ENCODE measurements at regions not wholly inside any gene's neighbourhood (a gene's known extent, or its start where the extent isn't known, plus 50 kb on each side); places are given as distances from the start of the nearest gene placed in this dataset.

GRCh38 chr10:62996925-62997324, 136.2 kb upstream of the NRBF2 start:
- Histone ChIP-seq H3K4me3 (ENCODE audit: low read depth in 2 of 2, low read length in 2 of 2) (no peak overlapping the region), H3K36me3 (ENCODE audit: control insufficient read depth, insufficient read depth, low read length) (no peaks in the 10 kb centered on the region), H3K27ac (ENCODE audit: low read length) (no peak overlapping the region), H3K4me1 (ENCODE audit: control insufficient read depth, insufficient read depth, low read length) (no peaks in the 10 kb centered on the region), H3K27me3 (ENCODE audit: control insufficient read depth, insufficient read depth, low read length) (peaks cover 23% of the 10 kb centered on the region), H3K9me3 (ENCODE audit: control insufficient read depth, insufficient read depth, low read depth, low read length) (no peaks in the 10 kb centered on the region)
- ATAC-seq (no peak), DNase-seq (ENCODE audit: low read depth, low spot score) (no peak)
- CTCF ChIA-PET = no interaction called here
- TF ChIP-seq TCF7L2 (IDR thresholded peaks at IDR 0.05; ENCODE audit: low read depth, low read length) (no peak), SIN3A (IDR thresholded peaks at IDR 0.05; ENCODE audit: borderline replicate concordance, insufficient read depth, low read depth, low read length) (no peak), POLR2AphosphoS5 (IDR thresholded peaks at IDR 0.05; ENCODE audit: low read depth, low read length) (no peak)
- TF ChIP-seq, protein P1, sequence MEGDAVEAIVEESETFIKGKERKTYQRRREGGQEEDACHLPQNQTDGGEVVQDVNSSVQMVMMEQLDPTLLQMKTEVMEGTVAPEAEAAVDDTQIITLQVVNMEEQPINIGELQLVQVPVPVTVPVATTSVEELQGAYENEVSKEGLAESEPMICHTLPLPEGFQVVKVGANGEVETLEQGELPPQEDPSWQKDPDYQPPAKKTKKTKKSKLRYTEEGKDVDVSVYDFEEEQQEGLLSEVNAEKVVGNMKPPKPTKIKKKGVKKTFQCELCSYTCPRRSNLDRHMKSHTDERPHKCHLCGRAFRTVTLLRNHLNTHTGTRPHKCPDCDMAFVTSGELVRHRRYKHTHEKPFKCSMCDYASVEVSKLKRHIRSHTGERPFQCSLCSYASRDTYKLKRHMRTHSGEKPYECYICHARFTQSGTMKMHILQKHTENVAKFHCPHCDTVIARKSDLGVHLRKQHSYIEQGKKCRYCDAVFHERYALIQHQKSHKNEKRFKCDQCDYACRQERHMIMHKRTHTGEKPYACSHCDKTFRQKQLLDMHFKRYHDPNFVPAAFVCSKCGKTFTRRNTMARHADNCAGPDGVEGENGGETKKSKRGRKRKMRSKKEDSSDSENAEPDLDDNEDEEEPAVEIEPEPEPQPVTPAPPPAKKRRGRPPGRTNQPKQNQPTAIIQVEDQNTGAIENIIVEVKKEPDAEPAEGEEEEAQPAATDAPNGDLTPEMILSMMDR (IDR thresholded peaks at IDR 0.05) = no peak
- TF ChIP-seq, protein P2, sequence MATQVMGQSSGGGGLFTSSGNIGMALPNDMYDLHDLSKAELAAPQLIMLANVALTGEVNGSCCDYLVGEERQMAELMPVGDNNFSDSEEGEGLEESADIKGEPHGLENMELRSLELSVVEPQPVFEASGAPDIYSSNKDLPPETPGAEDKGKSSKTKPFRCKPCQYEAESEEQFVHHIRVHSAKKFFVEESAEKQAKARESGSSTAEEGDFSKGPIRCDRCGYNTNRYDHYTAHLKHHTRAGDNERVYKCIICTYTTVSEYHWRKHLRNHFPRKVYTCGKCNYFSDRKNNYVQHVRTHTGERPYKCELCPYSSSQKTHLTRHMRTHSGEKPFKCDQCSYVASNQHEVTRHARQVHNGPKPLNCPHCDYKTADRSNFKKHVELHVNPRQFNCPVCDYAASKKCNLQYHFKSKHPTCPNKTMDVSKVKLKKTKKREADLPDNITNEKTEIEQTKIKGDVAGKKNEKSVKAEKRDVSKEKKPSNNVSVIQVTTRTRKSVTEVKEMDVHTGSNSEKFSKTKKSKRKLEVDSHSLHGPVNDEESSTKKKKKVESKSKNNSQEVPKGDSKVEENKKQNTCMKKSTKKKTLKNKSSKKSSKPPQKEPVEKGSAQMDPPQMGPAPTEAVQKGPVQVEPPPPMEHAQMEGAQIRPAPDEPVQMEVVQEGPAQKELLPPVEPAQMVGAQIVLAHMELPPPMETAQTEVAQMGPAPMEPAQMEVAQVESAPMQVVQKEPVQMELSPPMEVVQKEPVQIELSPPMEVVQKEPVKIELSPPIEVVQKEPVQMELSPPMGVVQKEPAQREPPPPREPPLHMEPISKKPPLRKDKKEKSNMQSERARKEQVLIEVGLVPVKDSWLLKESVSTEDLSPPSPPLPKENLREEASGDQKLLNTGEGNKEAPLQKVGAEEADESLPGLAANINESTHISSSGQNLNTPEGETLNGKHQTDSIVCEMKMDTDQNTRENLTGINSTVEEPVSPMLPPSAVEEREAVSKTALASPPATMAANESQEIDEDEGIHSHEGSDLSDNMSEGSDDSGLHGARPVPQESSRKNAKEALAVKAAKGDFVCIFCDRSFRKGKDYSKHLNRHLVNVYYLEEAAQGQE (IDR thresholded peaks at IDR 0.05; ENCODE audit: insufficient read depth in 1 of 2, low read depth in 2 of 2, low read length in 1 of 2) = no peak
- no TSS peak for BruUV-seq (replicated peaks)
- in situ Hi-C loops (cut with HindIII; ENCODE audit: low pct_unique_long_range_greater_than_20kb, low sequenced_read_pairs) = no loop called here
- intact Hi-C loops (cut with micrococcal nuclease; ENCODE audit: unreplicated experiment) = no loop called here
- POLR2A ChIA-PET = interaction anchor here (0.7 kb wide), 1 partner anchor 71 kb away, joined by 15 read pairs; no protein-coding TSS in a partner anchor

DNA sequence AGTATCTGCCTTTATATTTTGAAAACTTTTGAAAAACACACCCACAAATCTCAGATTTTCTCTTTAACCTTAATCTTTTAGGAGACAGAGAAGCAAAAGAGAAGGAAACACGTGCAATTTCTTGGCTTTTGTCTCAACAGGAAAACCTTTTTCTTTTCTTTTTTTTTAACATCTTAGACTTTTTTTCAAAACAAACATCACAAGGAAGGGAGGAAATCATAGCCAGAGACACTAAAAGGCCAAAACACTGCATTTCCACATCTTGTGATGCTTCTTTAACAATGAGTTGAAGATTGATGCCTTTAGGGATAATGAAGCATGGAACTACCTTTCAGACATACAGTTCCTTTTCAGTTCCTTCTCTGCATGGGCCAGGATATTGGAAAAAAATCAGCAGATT, 136.6 kb upstream of the NRBF2 start:
- intact Hi-C loops (cut with micrococcal nuclease; ENCODE audit: unreplicated experiment) = no loop called here
- Histone ChIP-seq H3K9me3 (ENCODE audit: control insufficient read depth, insufficient read depth, low read depth, low read length) (no peaks in the 10 kb centered on the region), H3K4me3 (ENCODE audit: low read depth in 2 of 2, low read length in 2 of 2) (no peak overlapping the region), H3K4me1 (ENCODE audit: control insufficient read depth, insufficient read depth, low read length) (no peaks in the 10 kb centered on the region), H3K36me3 (ENCODE audit: control insufficient read depth, insufficient read depth, low read length) (no peaks in the 10 kb centered on the region), H3K27ac (ENCODE audit: low read length) (no peak overlapping the region), H3K27me3 (ENCODE audit: control insufficient read depth, insufficient read depth, low read length) (peaks cover 24% of the 10 kb centered on the region)
- TF ChIP-seq, protein P1 (IDR thresholded peaks at IDR 0.05) = no peak
- TF ChIP-seq, protein P2 (IDR thresholded peaks at IDR 0.05; ENCODE audit: insufficient read depth in 1 of 2, low read depth in 2 of 2, low read length in 1 of 2) = no peak
- DNase-seq (ENCODE audit: low read depth, low spot score) = no peak
- in situ Hi-C loops (cut with HindIII; ENCODE audit: low pct_unique_long_range_greater_than_20kb, low sequenced_read_pairs) = no loop called here
- BruUV-seq (replicated peaks) = no TSS peak
- ATAC-seq = no peak
- CTCF ChIA-PET = no interaction called here
- POLR2A ChIA-PET = interaction anchor here (0.7 kb wide), 1 partner anchor 71 kb away, joined by 15 read pairs; no protein-coding TSS in a partner anchor
